Kidney tubule cell (primary cell): ENCODE measurements at regions not wholly inside any gene's neighbourhood (a gene's known extent, or its start where the extent isn't known, plus 50 kb on each side); places are given as distances from the start of the nearest gene placed in this dataset.

Experiments
- DNase-seq: peaks from one replicate; pipeline ENCODE4 v3.0.0-alpha.2; 2018; ENCODE audit warnings: low spot score

GRCh38 chr6:91538622-91539021 is 951.8 kb upstream of the MAP3K7 start:
- no peak for DNase-seq

GRCh38 chr6:91534614-91535013 is 947.7 kb upstream of the MAP3K7 start:
- DNase-seq = no peak

- DNase-seq = no peak
These were observed 936.6 kb upstream of the MAP3K7 start for GRCh38 chr6:91523511-91523910.

GRCh38 chr6:91521999-91522398 is 935.1 kb upstream of the MAP3K7 start:
- no peak for DNase-seq

- no peak for DNase-seq
These were observed 922.8 kb upstream of the MAP3K7 start for GRCh38 chr6:91509711-91510110.

GRCh38 chr6:91509039-91509438 is 922.2 kb upstream of the MAP3K7 start:
- no peak for DNase-seq

GRCh38 chr6:91506509-91506908 is 919.6 kb upstream of the MAP3K7 start:
- no peak for DNase-seq

GRCh38 chr6:91505199-91505598 is 918.3 kb upstream of the MAP3K7 start:
- DNase-seq = no peak

GRCh38 chr6:91501930-91502329 is 915.1 kb upstream of the MAP3K7 start:
- DNase-seq = no peak

- no peak for DNase-seq
These were observed 913.9 kb upstream of the MAP3K7 start for GRCh38 chr6:91500689-91501303.

GRCh38 chr6:91498576-91498975 is 911.7 kb upstream of the MAP3K7 start:
- no peak for DNase-seq

- no peak for DNase-seq
These were observed 910.9 kb upstream of the MAP3K7 start for GRCh38 chr6:91497770-91498169.

- DNase-seq = no peak
These were observed 903.9 kb upstream of the MAP3K7 start for GRCh38 chr6:91490671-91491301.

- peak; percentile 5 for DNase-seq
These were observed 901.0 kb upstream of the MAP3K7 start for GRCh38 chr6:91487696-91488392.

GRCh38 chr6:91486200-91486599 is 899.3 kb upstream of the MAP3K7 start:
- peak; percentile 75 for DNase-seq

GRCh38 chr6:91485047-91485446 is 898.2 kb upstream of the MAP3K7 start:
- DNase-seq = no peak

- no peak for DNase-seq
These were observed 896.7 kb upstream of the MAP3K7 start for GRCh38 chr6:91483415-91484105.

GRCh38 chr6:91482498-91482897 is 895.6 kb upstream of the MAP3K7 start:
- no peak for DNase-seq

GRCh38 chr6:91480402-91480801 is 893.5 kb upstream of the MAP3K7 start:
- peak; percentile 9 for DNase-seq

GRCh38 chr6:91477688-91478087 is 890.8 kb upstream of the MAP3K7 start:
- no peak for DNase-seq

- peak; percentile 97 for DNase-seq
These were observed 889.1 kb upstream of the MAP3K7 start for GRCh38 chr6:91476000-91476399.

GRCh38 chr6:91465393-91465792 is 878.5 kb upstream of the MAP3K7 start:
- DNase-seq = no peak

- DNase-seq = no peak
These were observed 877.8 kb upstream of the MAP3K7 start for GRCh38 chr6:91464718-91465117.
